Keratinocyte (primary cell): ENCODE measurements at regions not wholly inside any gene's neighbourhood (a gene's known extent, or its start where the extent isn't known, plus 50 kb on each side); places are given as distances from the start of the nearest gene placed in this dataset.

Experiments
- DNase-seq: peaks from one replicate; pipeline ENCODE4 v3.0.0-alpha.2; 2011; ENCODE audit warnings: low read depth, missing footprints, low spot score
- FAIRE-seq: peaks from 2 replicates; lab custom pipeline; 2011; peaks lifted over from hg19 to GRCh38; lab: Jason Lieb, UNC
- H2AFZ ChIP-seq: 2 replicates; pipeline ENCODE4 v1.6.0; 2012; ENCODE audit warnings: low read length, control low read depth, inconsistent platforms; ENCODE audit not compliant: control insufficient read depth
- H3K27ac ChIP-seq: 2 replicates; pipeline ENCODE4 v1.5.1; 2011; ENCODE audit warnings: low read length; ENCODE audit not compliant: control insufficient read depth, insufficient read depth
- H3K27me3 ChIP-seq: 3 replicates; pipeline ENCODE4 v1.6.0; 2011; ENCODE audit warnings: low read length; ENCODE audit not compliant: control insufficient read depth, insufficient read depth; ENCODE audit errors: extremely low read depth
- H3K36me3 ChIP-seq, 2 experiments: 2 replicates in 1 of 2; 3 replicates in 1 of 2; pipeline ENCODE4 v1.5.1; 2011; ENCODE audit warnings: low read length in 2 of 2, mild to moderate bottlenecking in 1 of 2; ENCODE audit not compliant: control insufficient read depth in 2 of 2, insufficient read depth in 2 of 2; ENCODE audit errors: extremely low read depth in 1 of 2
- H3K4me1 ChIP-seq: 3 replicates; pipeline ENCODE4 v1.5.1; 2011; ENCODE audit warnings: low read length; ENCODE audit not compliant: control insufficient read depth, insufficient read depth; ENCODE audit errors: extremely low read depth
- H3K4me2 ChIP-seq: 3 replicates; pipeline ENCODE4 v1.6.0; 2011; ENCODE audit warnings: low read depth, low read length; ENCODE audit not compliant: control insufficient read depth, insufficient read depth; ENCODE audit errors: extremely low read depth
- H3K4me3 ChIP-seq, 3 experiments: fragments of 200-600 bp in 1 of 3; sonication (generic) in 1 of 3; 2 replicates in 2 of 3; 3 replicates in 1 of 3; pipeline ENCODE4 v1.5.1; 2011 to 2016; ENCODE audit warnings: low read length in 3 of 3, mild to moderate bottlenecking in 3 of 3, control low read depth in 2 of 3, inconsistent platforms in 1 of 3, low read depth in 1 of 3, mixed read lengths in 1 of 3, mixed run types in 1 of 3, moderate library complexity in 1 of 3; ENCODE audit not compliant: control insufficient read depth in 2 of 3, insufficient read depth in 2 of 3; ENCODE audit errors: extremely low read depth in 1 of 3
- H3K79me2 ChIP-seq: 2 replicates; pipeline ENCODE4 v1.6.0; 2012; ENCODE audit warnings: low read length; ENCODE audit not compliant: control insufficient read depth, insufficient read depth
- H3K9ac ChIP-seq: 3 replicates; pipeline ENCODE4 v1.6.0; 2011; ENCODE audit warnings: low read length; ENCODE audit not compliant: control insufficient read depth, insufficient read depth; ENCODE audit errors: extremely low read depth
- H3K9me1 ChIP-seq: 3 replicates; pipeline ENCODE4 v1.6.0; 2011; ENCODE audit warnings: low read length; ENCODE audit not compliant: control insufficient read depth, insufficient read depth; ENCODE audit errors: extremely low read depth
- H3K9me3 ChIP-seq: 2 replicates; pipeline ENCODE4 v1.5.1; 2012; ENCODE audit warnings: low read depth, low read length; ENCODE audit not compliant: control insufficient read depth
- H4K20me1 ChIP-seq: 3 replicates; pipeline ENCODE4 v1.6.0; 2011; ENCODE audit warnings: low read length; ENCODE audit not compliant: control insufficient read depth, insufficient read depth; ENCODE audit errors: extremely low read depth
- CTCF ChIP-seq, 3 experiments: IDR thresholded peaks in 1 of 3; conservative IDR thresholded peaks in 1 of 3; optimal IDR thresholded peaks in 1 of 3; 2 replicates in 2 of 3; 3 replicates in 1 of 3; pipeline versions ENCODE3 to v1.5.1; 2011; ENCODE audit warnings: low read length in 3 of 3, mild to moderate bottlenecking in 3 of 3, moderate library complexity in 2 of 3, control low read depth in 1 of 3, inconsistent platforms in 1 of 3; ENCODE audit not compliant: insufficient read depth in 2 of 3; ENCODE audit errors: extremely low read depth in 1 of 3
- EZH2 ChIP-seq: IDR thresholded peaks from one replicate; pipeline ENCODE4 v1.6.1; 2012; ENCODE audit warnings: inconsistent platforms, mild to moderate bottlenecking, low read length, moderate library complexity
- dilution Hi-C: fragments of 300-500 bp; cut with MboI; formaldehyde crosslinking; loops from one replicate; pipeline ENCODE4 v1.7.0; 2020; ENCODE audit warnings: low sequenced_read_pairs; ENCODE audit not compliant: extremely low pct_ligation_motif_present

GRCh38 chr6:147787417-147787816 is 278.9 kb downstream of the SAMD5 start:
- no peak overlapping the region for H3K9ac ChIP-seq
- no peaks in the 10 kb centered on the region for H3K9me1 ChIP-seq
- no peak for TF ChIP-seq CTCF (optimal IDR thresholded peaks at IDR 0.05 in 1 of 3, IDR thresholded peaks at IDR 0.05 in 1 of 3, conservative IDR thresholded peaks at IDR 0.05 in 1 of 3; ENCODE audit: extremely low read depth in 1 of 3, insufficient read depth in 2 of 3, low read length in 3 of 3)
- no peak for TF ChIP-seq EZH2
- DNase-seq (no peak), FAIRE-seq (no peak)
- H3K79me2 ChIP-seq: no peaks in the 10 kb centered on the region
- no peaks in the 10 kb centered on the region for H3K27me3 ChIP-seq
- no peaks in the 10 kb centered on the region for H3K4me1 ChIP-seq
- no peaks in the 10 kb centered on the region for H3K36me3 ChIP-seq
- dilution Hi-C loops: no loop called here
- H4K20me1 ChIP-seq: no peaks in the 10 kb centered on the region
- H3K27ac ChIP-seq: no peak overlapping the region
- H3K4me2 ChIP-seq: no peak overlapping the region
- no peaks in the 10 kb centered on the region for H3K9me3 ChIP-seq
- H2AFZ ChIP-seq: no peak overlapping the region
- H3K4me3 ChIP-seq: no peak overlapping the region

- dilution Hi-C loops: no loop called here
- TF ChIP-seq CTCF (optimal IDR thresholded peaks at IDR 0.05 in 1 of 3, IDR thresholded peaks at IDR 0.05 in 1 of 3, conservative IDR thresholded peaks at IDR 0.05 in 1 of 3; ENCODE audit: extremely low read depth in 1 of 3, insufficient read depth in 2 of 3, low read length in 3 of 3): no peak
- no peak for TF ChIP-seq EZH2
- DNase-seq: no peak
- Histone ChIP-seq H3K4me1 (no peaks in the 10 kb centered on the region), H2AFZ (no peak overlapping the region), H3K36me3 (no peaks in the 10 kb centered on the region), H3K9me1 (no peaks in the 10 kb centered on the region), H3K9ac (no peak overlapping the region), H3K27me3 (no peaks in the 10 kb centered on the region), H3K79me2 (no peaks in the 10 kb centered on the region), H4K20me1 (no peaks in the 10 kb centered on the region), H3K9me3 (no peaks in the 10 kb centered on the region), H3K4me3 (no peak overlapping the region), H3K27ac (no peak overlapping the region), H3K4me2 (no peak overlapping the region)
- FAIRE-seq: no peak
Measured at GRCh38 chr6:147789430-147789947, 281.0 kb downstream of the SAMD5 start.
